GM18870 (cell line): ENCODE measurements at regions not wholly inside any gene's neighbourhood (a gene's known extent, or its start where the extent isn't known, plus 50 kb on each side); places are given as distances from the start of the nearest gene placed in this dataset.
"Not testable (repeated sequence)": the region's sequence is repeated elsewhere in the genome, so short reads cannot be mapped to it uniquely, and the experiment has no call there.

Source experiments
- ATAC-seq: cut with Tn5 transposase; IDR thresholded peaks from one replicate; pipeline ENCODE4 v1.9.1; 2021; ENCODE audit warnings: moderate library complexity; ENCODE audit not compliant: unreplicated experiment

GRCh38 chr1:70812442-70813109 is 235.0 kb downstream of the PTGER3 start:
- ATAC-seq, result no peak

- ATAC-seq, result no peak
Observed at GRCh38 chr1:70818401-70818800, 229.2 kb downstream of the PTGER3 start.

- no peak for ATAC-seq
Observed at GRCh38 chr1:70819231-70819630, 228.4 kb downstream of the PTGER3 start.

DNA sequence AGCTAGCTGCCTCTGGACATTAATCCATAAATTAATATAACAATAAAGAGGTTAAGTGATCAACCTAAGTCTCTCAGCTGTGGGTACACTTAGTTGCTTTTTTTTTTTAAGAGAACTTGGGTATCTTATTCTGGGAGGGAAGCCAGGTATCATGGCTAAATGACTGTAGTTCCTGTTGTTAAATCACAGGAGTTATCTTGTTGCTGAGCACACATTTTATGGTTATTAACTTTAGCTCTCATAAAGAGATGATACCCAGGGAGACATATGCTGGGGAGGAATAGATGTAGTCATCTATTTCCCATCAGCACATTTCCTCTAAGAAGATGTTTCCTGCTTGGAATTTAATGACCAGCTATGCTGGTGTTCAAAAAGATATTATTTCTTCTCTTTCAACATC is 227.8 kb downstream of the PTGER3 start:
- no peak for ATAC-seq

GRCh38 chr1:70820396-70820795 is 227.2 kb downstream of the PTGER3 start:
- no peak for ATAC-seq

GRCh38 chr1:70820995-70821394 is 226.6 kb downstream of the PTGER3 start:
- no peak for ATAC-seq

GRCh38 chr1:70826428-70826827 is 221.2 kb downstream of the PTGER3 start:
- no peak for ATAC-seq

- ATAC-seq, result no peak
Observed at GRCh38 chr1:70827030-70827429, 220.6 kb downstream of the PTGER3 start.

GRCh38 chr1:70828177-70828576 is 219.4 kb downstream of the PTGER3 start:
- ATAC-seq, result no peak

- ATAC-seq, result not testable (repeated sequence)
Observed at GRCh38 chr1:70834365-70834764, 213.3 kb downstream of the PTGER3 start.

- ATAC-seq, result no peak
Observed at GRCh38 chr1:70836456-70836855, 211.2 kb downstream of the PTGER3 start.

- ATAC-seq, result no peak
Observed at GRCh38 chr1:70840260-70840953, 207.2 kb downstream of the PTGER3 start.

DNA sequence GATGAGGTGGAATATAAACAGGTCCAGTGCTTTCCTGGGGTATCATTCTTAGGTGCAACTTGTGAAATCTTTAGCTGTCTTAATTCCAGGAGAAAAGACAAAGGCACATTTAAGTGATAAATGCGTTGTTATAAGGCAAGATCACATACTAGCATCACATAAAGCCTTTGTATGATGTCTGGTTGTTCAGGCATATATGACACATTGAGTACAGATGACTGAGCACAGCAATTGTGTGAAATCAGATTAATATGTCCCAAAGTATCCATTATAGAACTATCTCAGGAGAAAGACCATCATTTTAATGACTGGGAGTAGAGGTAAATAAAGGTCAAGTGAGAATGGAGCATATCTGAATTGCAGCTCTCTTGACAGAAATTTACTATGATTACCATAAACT is 205.1 kb downstream of the PTGER3 start:
- ATAC-seq, result no peak

- ATAC-seq, result no peak
Observed at GRCh38 chr1:70843452-70843851, 204.2 kb downstream of the PTGER3 start.

GRCh38 chr1:70847013-70847412 is 200.6 kb downstream of the PTGER3 start:
- no peak for ATAC-seq

DNA sequence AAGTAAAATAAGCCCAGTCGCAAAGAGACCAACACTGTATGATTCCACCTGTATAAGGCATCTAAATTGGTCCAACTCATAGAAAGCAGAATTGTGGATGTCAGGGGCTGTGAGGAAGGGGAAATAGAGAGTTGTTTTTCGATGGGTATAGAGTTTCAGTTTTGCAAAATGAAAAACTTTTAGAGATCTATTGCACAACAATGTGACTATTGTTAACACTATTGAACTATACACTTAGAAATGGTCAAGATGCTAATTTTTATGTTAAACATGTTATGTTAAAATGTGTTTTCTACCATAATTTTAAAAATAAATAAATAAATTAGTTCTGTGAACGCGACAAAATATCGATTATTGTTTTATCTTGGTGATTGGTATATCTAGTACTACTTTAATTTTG is 192.4 kb downstream of the PTGER3 start:
- no peak for ATAC-seq

GRCh38 chr1:70856201-70856600 is 191.4 kb downstream of the PTGER3 start:
- ATAC-seq, result no peak

DNA sequence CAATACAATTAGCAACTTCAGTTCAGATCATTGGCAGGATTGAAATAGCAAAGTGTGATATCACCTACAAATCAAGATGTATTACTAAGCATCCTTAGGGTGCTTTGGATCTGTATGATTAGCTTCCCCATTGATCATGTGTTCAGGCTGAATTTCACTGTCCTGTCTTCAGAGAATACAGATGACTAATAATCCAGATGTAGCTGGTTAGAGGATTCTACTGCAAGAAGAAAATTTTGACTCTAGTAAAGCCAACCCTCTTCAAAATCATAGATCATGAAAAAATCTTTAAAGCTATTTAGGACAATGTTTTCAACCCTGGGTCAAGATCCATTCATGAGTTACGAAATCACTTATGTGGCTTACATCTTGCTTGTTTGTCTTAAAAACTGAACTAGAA is 184.4 kb downstream of the PTGER3 start:
- no peak for ATAC-seq

- no peak for ATAC-seq
Observed at GRCh38 chr1:70864302-70864701, 183.3 kb downstream of the PTGER3 start.

- no peak for ATAC-seq
Observed at GRCh38 chr1:70866542-70867264, 180.9 kb downstream of the PTGER3 start.

DNA sequence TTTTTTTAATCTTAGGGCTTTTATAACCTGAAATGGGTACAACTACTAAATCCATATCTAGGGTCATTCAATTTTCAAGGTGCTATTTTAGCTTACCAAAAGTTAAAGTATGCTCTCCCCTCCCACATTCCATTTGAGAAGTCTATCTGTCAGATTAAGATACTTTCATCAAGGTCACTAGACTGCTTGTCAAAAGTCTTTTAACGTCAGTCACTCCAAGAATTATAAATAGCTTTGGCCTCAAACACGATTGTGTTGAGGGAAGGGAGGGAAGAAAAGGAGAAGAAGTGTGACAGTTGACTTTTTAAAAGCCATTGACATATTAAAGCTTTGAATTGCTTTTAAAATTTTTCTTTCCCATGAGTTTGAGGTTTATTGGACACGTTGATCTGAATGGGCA is 175.8 kb downstream of the PTGER3 start:
- ATAC-seq, result no peak

- ATAC-seq, result no peak
Observed at GRCh38 chr1:70874063-70874462, 173.6 kb downstream of the PTGER3 start.
